ENCODE measurements at regions not wholly inside any gene's neighbourhood (a gene's known extent, or its start where the extent isn't known, plus 50 kb on each side); places are given as distances from the start of the nearest gene placed in this dataset.

- no peak for DNase-seq (ENCODE audit: low read depth in 2 of 3, low spot score in 1 of 3)
These were observed 394.1 kb upstream of the ARID1B start for GRCh38 chr6:156383059-156383458.

DNA sequence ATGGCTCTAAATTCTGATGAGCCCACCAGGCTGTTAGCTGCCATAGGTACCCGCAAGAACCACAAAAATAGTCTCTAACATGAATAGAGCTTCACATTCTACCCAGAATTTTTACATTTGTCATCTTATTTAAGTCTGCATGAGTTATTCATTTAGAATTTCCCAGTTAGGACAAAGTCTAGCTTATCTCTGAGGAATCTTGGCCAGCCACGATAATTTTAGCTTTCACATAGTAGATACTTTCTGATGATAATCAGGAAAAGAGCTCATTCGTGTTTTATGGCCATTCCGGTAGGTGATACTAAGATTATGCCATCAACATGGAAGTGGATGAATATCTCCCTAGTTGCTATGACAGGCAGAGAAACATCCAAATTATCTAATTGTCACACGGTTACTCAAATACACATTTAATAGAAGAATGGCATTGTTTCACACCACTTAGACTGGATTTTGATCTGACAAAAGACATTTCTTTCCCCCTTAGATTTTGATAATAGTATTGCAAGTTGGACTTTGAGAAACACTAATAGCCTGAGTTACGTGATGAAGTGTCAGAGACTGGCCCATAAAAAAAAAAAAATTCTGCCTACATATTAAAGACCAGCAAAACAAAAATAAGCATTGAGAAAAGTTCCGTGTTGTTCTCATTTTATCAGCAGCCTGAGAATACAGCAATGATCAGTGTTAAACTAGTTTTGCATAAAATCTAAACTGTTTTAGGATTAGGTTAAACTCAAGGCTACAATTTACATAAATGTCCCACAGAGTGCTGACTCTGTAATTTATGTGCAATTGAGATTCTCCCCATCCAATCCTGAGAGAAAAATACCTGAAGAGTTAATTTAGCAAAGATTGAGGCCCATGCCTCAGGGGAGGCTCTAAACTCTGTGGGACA is 397.5 kb upstream of the ARID1B start:
- no peak for DNase-seq (ENCODE audit: low read depth in 2 of 3, low spot score in 1 of 3)

GRCh38 chr6:156378853-156379252 is 398.3 kb upstream of the ARID1B start:
- no peak for DNase-seq (ENCODE audit: low read depth in 2 of 3, low spot score in 1 of 3)

- no peak for DNase-seq (ENCODE audit: low read depth in 2 of 3, low spot score in 1 of 3)
These were observed 401.1 kb upstream of the ARID1B start for GRCh38 chr6:156376091-156376490.

DNA sequence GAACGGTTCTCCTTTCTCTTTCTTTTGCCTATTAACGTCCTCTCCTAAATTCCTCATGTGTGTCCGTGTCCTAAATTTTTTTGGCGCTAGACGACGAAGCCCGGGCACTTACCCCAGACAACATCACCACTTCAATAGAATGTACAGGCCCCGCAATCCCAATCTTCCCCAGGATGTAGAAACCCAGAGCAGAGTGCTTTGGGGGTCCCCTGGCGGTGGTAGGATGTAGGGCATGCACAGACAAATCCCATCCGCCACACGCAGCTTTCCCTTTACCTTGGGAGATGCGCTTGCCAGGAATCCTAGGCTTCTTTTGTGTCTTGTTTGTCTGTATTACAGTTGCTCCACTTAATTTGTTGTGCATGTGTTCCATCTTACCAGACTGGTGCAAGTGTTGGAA is 417.3 kb upstream of the ARID1B start:
- no peak for DNase-seq (ENCODE audit: low read depth in 2 of 3, low spot score in 1 of 3)

DNA sequence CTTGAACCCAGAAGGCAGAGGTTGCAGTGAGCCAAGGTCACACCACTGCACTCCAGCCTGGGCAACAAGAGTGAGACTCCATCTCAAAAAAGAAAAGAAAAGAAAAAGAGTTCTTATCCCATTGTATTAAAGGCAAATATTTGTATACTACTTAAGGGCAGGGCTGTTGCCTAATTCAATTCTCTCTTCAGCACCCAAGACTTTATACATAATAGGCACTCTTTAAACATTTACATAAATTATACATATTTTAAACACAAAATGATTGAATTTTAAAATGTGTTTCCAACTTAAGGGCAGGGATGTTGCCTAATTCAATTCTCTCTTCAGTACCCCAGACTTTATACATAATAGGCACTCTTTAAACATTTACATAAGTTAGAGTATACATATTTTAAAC is 424.3 kb upstream of the ARID1B start:
- DNase-seq (ENCODE audit: low read depth in 2 of 3, low spot score in 1 of 3), result no peak

DNA sequence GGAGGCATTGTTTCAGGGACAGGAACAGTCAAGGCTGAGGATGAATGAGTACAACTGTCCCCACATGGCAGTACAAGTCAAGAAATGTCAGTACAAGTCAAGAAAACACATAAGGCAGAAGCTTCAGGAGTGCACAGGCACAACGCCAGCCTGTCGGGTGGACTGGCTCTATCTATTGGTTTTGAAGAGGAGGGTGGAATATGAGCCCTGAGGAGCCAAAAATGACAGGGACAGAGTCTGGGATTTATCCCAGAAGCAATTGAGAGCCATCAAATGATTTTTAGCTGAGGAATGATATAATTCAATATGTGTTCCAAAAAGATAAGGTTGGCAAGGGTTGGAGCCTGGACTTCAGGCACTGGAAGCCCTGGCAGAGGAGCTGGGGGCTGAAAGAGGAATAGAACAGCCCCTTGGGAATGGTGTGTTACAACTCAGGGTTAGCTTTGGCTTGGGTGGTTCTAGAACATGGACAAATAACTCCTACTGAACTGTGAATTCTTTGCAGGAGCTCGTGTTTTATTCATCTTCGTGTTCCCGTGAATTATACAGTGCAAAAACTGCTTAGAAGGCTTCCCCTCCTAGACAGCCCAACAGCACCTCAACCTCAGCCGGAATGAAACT is 425.7 kb upstream of the ARID1B start:
- no peak for DNase-seq (ENCODE audit: low read depth in 2 of 3, low spot score in 1 of 3)

DNA sequence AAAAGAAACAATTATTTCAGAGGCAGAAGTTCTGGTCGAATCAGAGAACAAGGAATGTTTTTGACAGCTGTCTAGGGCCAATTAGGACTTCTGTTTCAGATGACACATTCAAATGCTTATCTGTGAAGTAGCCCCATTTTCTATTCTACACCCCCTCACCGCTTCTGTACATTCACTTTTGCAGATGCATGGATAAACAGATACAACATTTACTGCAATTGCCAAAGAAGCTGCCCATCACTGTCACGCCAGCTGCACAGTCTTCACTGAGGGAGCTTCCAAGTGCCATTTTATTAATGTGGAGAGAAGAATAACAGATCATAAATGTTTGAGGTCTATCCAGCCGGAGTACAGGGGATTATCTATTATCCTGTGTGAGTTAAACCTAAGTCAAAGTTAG is 426.8 kb upstream of the ARID1B start:
- no peak for DNase-seq (ENCODE audit: low read depth in 2 of 3, low spot score in 1 of 3)

GRCh38 chr6:156348849-156349248 is 428.3 kb upstream of the ARID1B start:
- DNase-seq (ENCODE audit: low read depth in 2 of 3, low spot score in 1 of 3), result no peak

DNA sequence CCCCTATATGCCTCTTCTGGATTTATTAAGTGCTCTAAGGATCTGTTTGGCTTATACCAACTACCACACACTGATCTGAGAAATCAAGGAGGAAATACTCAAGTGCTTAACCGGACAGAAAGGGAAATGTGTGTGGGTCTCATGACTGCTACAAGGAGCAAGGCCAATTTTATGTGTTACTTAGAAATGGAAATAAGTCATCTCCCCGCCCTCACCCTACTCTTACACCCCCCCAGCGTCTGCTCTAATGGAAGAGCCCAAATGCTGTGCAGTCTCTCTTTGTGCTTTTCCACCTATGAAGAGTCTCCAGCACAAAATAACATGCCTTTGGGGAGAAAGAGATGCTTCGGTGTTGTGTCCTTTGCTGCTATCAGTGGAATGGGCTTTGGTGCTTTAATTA is 428.8 kb upstream of the ARID1B start:
- no peak for DNase-seq (ENCODE audit: low read depth in 2 of 3, low spot score in 1 of 3)

DNA sequence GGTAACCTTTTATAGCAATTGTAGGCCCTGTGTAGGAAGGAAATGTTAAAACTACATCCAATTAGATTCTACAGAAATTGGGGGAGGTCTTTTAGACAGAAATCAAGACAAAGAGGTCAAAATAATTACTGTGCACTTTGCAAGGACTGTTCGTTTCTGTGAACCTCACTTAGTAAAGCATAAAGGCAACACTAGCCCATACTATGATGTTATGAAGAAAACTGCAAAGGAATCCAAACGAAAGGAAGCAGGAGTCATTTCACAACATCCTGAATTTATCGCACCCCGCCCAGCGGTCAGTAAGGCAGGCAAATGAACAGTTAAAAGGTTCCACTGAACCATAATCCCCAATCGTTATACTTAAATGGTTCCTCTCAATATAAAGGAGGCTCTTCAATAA is 429.5 kb upstream of the ARID1B start:
- DNase-seq (ENCODE audit: low read depth in 2 of 3, low spot score in 1 of 3), result no peak

DNA sequence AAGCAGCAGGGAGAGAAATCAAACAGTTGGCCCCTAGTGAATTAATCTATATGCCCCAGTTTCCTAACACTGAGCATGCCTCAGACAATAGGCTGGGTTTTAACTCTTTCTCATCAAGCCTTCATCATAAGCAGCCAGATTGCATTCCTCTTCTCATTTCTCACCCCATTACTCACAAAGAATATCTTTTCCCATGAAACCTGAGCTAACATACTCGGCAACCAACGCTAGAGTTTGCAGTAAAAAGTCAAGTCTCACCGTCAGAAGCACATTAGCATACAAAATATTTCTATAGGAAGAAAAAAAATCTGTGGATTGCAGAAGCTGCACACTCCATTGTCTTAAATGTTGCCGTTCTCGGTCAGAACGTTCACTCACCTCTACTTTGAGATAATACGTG is 429.9 kb upstream of the ARID1B start:
- DNase-seq (ENCODE audit: low read depth in 2 of 3, low spot score in 1 of 3), result no peak

DNA sequence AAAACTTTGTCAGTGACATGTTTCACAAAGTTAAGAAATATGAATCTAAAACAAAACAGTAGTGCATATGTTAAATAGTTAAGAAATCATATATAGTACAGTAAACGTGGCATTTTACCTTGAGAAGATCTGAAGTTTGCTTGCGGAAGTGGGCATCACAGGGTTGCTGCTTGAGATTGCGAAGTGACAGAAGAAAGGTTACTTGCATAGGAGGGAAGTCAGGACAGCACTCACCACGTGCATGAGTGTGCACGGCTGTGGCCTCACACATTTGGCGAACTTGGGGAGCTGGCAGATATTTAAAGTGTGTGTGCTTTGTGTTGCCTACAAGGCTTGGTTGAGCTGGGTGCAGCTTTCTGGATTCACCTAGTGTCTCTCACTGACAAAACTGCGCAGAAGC is 431.5 kb upstream of the ARID1B start:
- DNase-seq (ENCODE audit: low read depth in 2 of 3, low spot score in 1 of 3), result no peak

GRCh38 chr6:156344491-156344890 is 432.7 kb upstream of the ARID1B start:
- DNase-seq (ENCODE audit: low read depth in 2 of 3, low spot score in 1 of 3), result no peak

- no peak for DNase-seq (ENCODE audit: low read depth in 2 of 3, low spot score in 1 of 3)
These were observed 439.4 kb upstream of the ARID1B start for GRCh38 chr6:156337801-156338200.

GRCh38 chr6:156336733-156337132 is 440.4 kb upstream of the ARID1B start:
- DNase-seq (ENCODE audit: low read depth in 2 of 3, low spot score in 1 of 3), result no peak

GRCh38 chr6:156336089-156336488 is 441.1 kb upstream of the ARID1B start:
- DNase-seq (ENCODE audit: low read depth in 2 of 3, low spot score in 1 of 3), result no peak

GRCh38 chr6:156334966-156335365 is 442.2 kb upstream of the ARID1B start:
- DNase-seq (ENCODE audit: low read depth in 2 of 3, low spot score in 1 of 3), result no peak

DNA sequence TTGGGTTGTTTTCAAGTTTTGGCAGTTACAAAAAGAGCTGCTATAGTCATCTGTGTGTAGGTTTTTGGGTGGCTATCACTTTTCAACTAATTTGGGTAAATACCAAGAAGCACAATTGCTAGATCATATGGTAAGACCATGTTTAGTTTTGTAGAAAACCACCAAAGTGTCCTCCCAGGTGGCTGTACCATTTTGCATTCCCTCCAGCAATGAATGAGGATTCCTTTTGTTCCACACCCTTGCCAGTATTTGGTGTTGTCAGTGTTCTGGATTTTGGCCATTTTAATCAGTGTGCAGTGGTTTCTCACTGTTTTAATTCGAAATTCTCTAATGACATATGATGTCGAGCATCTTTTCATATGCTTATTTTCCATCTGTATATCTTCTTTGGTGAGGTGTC is 457.5 kb upstream of the ARID1B start:
- no peak for DNase-seq (ENCODE audit: low read depth in 2 of 3, low spot score in 1 of 3)

GRCh38 chr6:156316583-156317125 is 460.5 kb upstream of the ARID1B start:
- DNase-seq (ENCODE audit: low read depth in 2 of 3, low spot score in 1 of 3), result no peak

DNA sequence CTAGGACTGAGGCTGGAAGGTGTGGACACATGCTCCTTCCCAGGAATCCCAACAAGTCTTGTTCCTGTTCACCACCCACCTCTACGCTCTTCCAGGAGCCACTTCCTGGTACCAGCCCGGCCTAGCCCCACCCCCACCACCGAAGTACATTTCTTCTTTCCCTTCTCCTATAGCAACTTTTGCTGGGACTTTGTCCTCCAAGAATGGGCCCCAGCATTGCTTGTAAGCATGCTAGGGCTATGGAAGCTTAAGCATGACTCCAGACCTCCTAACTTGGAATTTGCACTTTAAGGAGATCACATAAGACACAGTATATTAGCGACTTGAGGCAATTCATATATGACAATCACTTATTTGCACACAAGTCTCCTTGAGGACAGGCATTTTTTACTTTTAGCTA is 462.0 kb upstream of the ARID1B start:
- DNase-seq (ENCODE audit: low read depth in 2 of 3, low spot score in 1 of 3), result no peak

DNA sequence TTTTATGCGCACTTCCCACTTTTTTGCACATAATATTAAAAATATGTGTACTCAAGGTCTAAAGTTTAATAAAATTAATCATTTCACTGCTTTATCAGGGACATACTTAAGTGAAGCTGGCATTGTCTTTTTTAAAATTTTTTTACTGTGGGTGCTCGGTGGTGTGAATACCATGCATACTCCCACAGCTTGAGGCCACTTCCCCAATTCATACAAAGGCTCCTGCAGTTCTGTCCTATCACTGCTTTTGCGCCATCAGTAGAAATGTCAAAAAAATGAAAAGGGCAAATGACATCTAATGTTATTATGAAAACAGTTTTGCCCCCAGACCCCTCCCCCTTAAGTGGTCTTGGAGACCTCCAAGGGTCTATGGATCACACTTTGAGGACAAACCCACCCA is 464.1 kb upstream of the ARID1B start:
- DNase-seq (ENCODE audit: low read depth in 2 of 3, low spot score in 1 of 3), result no peak

DNA sequence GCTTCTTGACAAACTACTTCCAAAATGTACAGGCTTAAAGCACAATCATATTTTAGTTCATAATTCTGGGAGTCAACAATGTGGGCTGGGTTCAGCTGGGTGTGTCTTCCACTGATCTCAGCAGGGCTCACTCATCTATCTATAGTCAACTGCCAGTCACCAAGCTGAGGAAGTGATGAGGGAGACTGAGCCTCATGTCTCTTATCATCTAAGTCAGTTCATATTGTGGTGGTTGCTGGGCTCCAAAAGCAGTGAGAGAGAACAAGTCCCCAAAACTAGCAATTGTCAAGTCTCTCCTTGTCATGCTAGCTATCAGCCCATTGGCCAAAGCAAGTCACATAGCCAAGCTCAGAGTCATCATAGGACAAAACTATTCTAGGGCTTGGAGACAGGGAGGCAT is 465.9 kb upstream of the ARID1B start:
- no peak for DNase-seq (ENCODE audit: low read depth in 2 of 3, low spot score in 1 of 3)

Measured in stimulated activated CD4-positive, alpha-beta T cell treated with anti-CD3 and anti-CD28 coated beads, Interleukin-12 subunit alpha, Interleukin-12 subunit beta, amount 100 ng/mL, for 48 hours (primary cell).